MM.1S (cell line): ENCODE measurements at regions not wholly inside any gene's neighbourhood (a gene's known extent, or its start where the extent isn't known, plus 50 kb on each side); places are given as distances from the start of the nearest gene placed in this dataset.

Experiments
- DNase-seq: peaks from one replicate; pipeline ENCODE4 v3.0.0-alpha.2; 2015
- H2AFZ ChIP-seq: fragments of 300-600 bp; sonication (generic); 2 replicates; pipeline ENCODE4 v1.6.0; 2016; ENCODE audit warnings: antibody characterized with exemption, low read length
- H3F3A ChIP-seq: fragments of 300-600 bp; sonication (generic); 2 replicates; pipeline ENCODE4 v1.6.1; 2016; ENCODE audit warnings: mild to moderate bottlenecking, antibody characterized with exemption, low read length, moderate library complexity, mixed read lengths; ENCODE audit not compliant: insufficient read depth
- H3K27ac ChIP-seq: fragments of 300-600 bp; sonication (generic); 2 replicates; pipeline ENCODE4 v1.5.1; 2016; ENCODE audit warnings: mild to moderate bottlenecking, low read length
- H3K27me3 ChIP-seq: fragments of 300-600 bp; sonication (generic); replicated peaks from 2 replicates; pipeline ENCODE4 v1.6.0; 2016; ENCODE audit warnings: low read length; ENCODE audit not compliant: insufficient read depth
- H3K36me3 ChIP-seq: fragments of 300-600 bp; sonication (generic); replicated peaks from 2 replicates; pipeline ENCODE4 v1.6.1; 2016; ENCODE audit warnings: mild to moderate bottlenecking, low read length, mixed read lengths; ENCODE audit not compliant: insufficient read depth
- H3K4me1 ChIP-seq: fragments of 300-600 bp; sonication (generic); 2 replicates; pipeline ENCODE4 v1.6.1; 2016; ENCODE audit warnings: low read length, mixed read lengths
- H3K4me2 ChIP-seq: fragments of 300-600 bp; sonication (generic); 2 replicates; pipeline ENCODE4 v1.6.0; 2016; ENCODE audit warnings: low read depth, low read length
- H3K4me3 ChIP-seq: fragments of 300-600 bp; sonication (generic); 2 replicates; pipeline ENCODE4 v1.5.1; 2016; ENCODE audit warnings: low read length, mixed read lengths
- H3K79me2 ChIP-seq: fragments of 300-600 bp; sonication (generic); 2 replicates; pipeline ENCODE4 v1.6.1; 2016; ENCODE audit warnings: mixed run types, low read length, mixed read lengths
- H3K9ac ChIP-seq: fragments of 300-600 bp; sonication (generic); 2 replicates; pipeline ENCODE4 v1.6.1; 2016; ENCODE audit warnings: low read length, mixed read lengths
- H3K9me2 ChIP-seq: fragments of 300-600 bp; sonication (generic); replicated peaks from 2 replicates; pipeline ENCODE4 v1.6.1; 2016; ENCODE audit warnings: mild to moderate bottlenecking, low read length, mixed read lengths; ENCODE audit not compliant: insufficient read depth
- H3K9me3 ChIP-seq: fragments of 300-600 bp; sonication (generic); replicated peaks from 2 replicates; pipeline ENCODE4 v1.6.1; 2016; ENCODE audit warnings: mild to moderate bottlenecking, low read length, mixed read lengths; ENCODE audit not compliant: insufficient read depth
- H4K20me1 ChIP-seq: fragments of 300-600 bp; sonication (generic); 2 replicates; pipeline ENCODE4 v1.6.1; 2016; ENCODE audit warnings: mild to moderate bottlenecking, low read length, moderate library complexity, mixed read lengths; ENCODE audit not compliant: insufficient read depth
- CTCF ChIP-seq: fragments of 300-600 bp; sonication (generic); IDR thresholded peaks from 2 replicates; pipeline ENCODE4 v1.5.1; 2016; ENCODE audit warnings: antibody characterized with exemption, low read length, mixed read lengths
- EZH2 ChIP-seq: fragments of 300-600 bp; sonication (generic); optimal IDR thresholded peaks from 2 replicates; pipeline ENCODE3; 2017; ENCODE audit warnings: low read depth, mild to moderate bottlenecking, antibody characterized with exemption, low read length, mixed read lengths
- EZH2phosphoT487 ChIP-seq: fragments of 300-600 bp; sonication (generic); IDR thresholded peaks from 2 replicates; pipeline ENCODE4 v1.6.1; 2018; ENCODE audit warnings: antibody characterized with exemption, low read length

GRCh38 chr11:112401036-112401769, 140.5 kb upstream of the PLET1 start:
- Histone ChIP-seq H3K27me3 (no peaks in the 10 kb centered on the region), H3K4me3 (no peak overlapping the region), H3K9me2 (no peaks in the 10 kb centered on the region), H3K9me3 (no peaks in the 10 kb centered on the region), H3F3A (no peaks in the 10 kb centered on the region), H3K4me1 (no peaks in the 10 kb centered on the region), H3K36me3 (no peaks in the 10 kb centered on the region), H2AFZ (no peak overlapping the region), H3K4me2 (no peak overlapping the region), H3K9ac (no peak overlapping the region), H3K27ac (no peak overlapping the region), H3K79me2 (no peaks in the 10 kb centered on the region), H4K20me1 (no peaks in the 10 kb centered on the region)
- no peak for TF ChIP-seq CTCF
- TF ChIP-seq EZH2phosphoT487, result no peak
- no peak for TF ChIP-seq EZH2
- no peak for DNase-seq

- no peaks in the 10 kb centered on the region for H3K9me3 ChIP-seq
- DNase-seq, result no peak
- no peaks in the 10 kb centered on the region for H4K20me1 ChIP-seq
- H3K4me3 ChIP-seq, result no peak overlapping the region
- no peak overlapping the region for H3K9ac ChIP-seq
- H3K36me3 ChIP-seq, result no peaks in the 10 kb centered on the region
- H2AFZ ChIP-seq, result no peak overlapping the region
- TF ChIP-seq CTCF, result no peak
- TF ChIP-seq EZH2, result no peak
- TF ChIP-seq EZH2phosphoT487, result no peak
- no peaks in the 10 kb centered on the region for H3F3A ChIP-seq
- H3K9me2 ChIP-seq, result no peaks in the 10 kb centered on the region
- H3K27ac ChIP-seq, result no peak overlapping the region
- no peak overlapping the region for H3K4me2 ChIP-seq
- no peaks in the 10 kb centered on the region for H3K79me2 ChIP-seq
- H3K27me3 ChIP-seq, result no peaks in the 10 kb centered on the region
- no peaks in the 10 kb centered on the region for H3K4me1 ChIP-seq
Observed at GRCh38 chr11:112403432-112403831, 142.8 kb upstream of the PLET1 start.

- no peak overlapping the region for H3K4me2 ChIP-seq
- no peak overlapping the region for H3K27ac ChIP-seq
- no peak overlapping the region for H3K9ac ChIP-seq
- H3K9me3 ChIP-seq, result no peaks in the 10 kb centered on the region
- H3K27me3 ChIP-seq, result no peaks in the 10 kb centered on the region
- no peaks in the 10 kb centered on the region for H3K4me1 ChIP-seq
- H2AFZ ChIP-seq, result no peak overlapping the region
- H4K20me1 ChIP-seq, result no peaks in the 10 kb centered on the region
- TF ChIP-seq EZH2 (no peak), EZH2phosphoT487 (no peak), CTCF (no peak)
- DNase-seq, result no peak
- H3K9me2 ChIP-seq, result no peaks in the 10 kb centered on the region
- no peaks in the 10 kb centered on the region for H3F3A ChIP-seq
- H3K4me3 ChIP-seq, result no peak overlapping the region
- no peaks in the 10 kb centered on the region for H3K36me3 ChIP-seq
- no peaks in the 10 kb centered on the region for H3K79me2 ChIP-seq
Observed at GRCh38 chr11:112404112-112404511, 143.5 kb upstream of the PLET1 start.
